ENCODE measurements at regions not wholly inside any gene's neighbourhood (a gene's known extent, or its start where the extent isn't known, plus 50 kb on each side); places are given as distances from the start of the nearest gene placed in this dataset.

- TF ChIP-seq TEAD4 (IDR thresholded peaks at IDR 0.05) (no peak), EP300 (IDR thresholded peaks at IDR 0.05; ENCODE audit: borderline replicate concordance) (no peak), REST (IDR thresholded peaks at IDR 0.05; ENCODE audit: low read depth) (no peak), USF1 (IDR thresholded peaks at IDR 0.05) (no peak), RAD21 (IDR thresholded peaks at IDR 0.05; ENCODE audit: low read depth) (no peak), YY1 (IDR thresholded peaks at IDR 0.05; ENCODE audit: low read depth) (no peak), TCF12 (IDR thresholded peaks at IDR 0.05; ENCODE audit: low read depth) (no peak), MAX (IDR thresholded peaks at IDR 0.05) (no peak), CREB1 (IDR thresholded peaks at IDR 0.05; ENCODE audit: low read depth) (no peak), NFIC (IDR thresholded peaks at IDR 0.05) (no peak), ZBTB7A (IDR thresholded peaks at IDR 0.05; ENCODE audit: low read depth) (no peak), EGR1 (IDR thresholded peaks at IDR 0.05) (no peak), CEBPB (IDR thresholded peaks at IDR 0.05) (no peak), TAF1 (IDR thresholded peaks at IDR 0.05; ENCODE audit: low read depth) (no peak), FOXM1 (IDR thresholded peaks at IDR 0.05; ENCODE audit: borderline replicate concordance, low read depth) (no peak)
These were observed 195.4 kb upstream of the MAMLD1 start for GRCh38 chrX:150167482-150168324.

- TF ChIP-seq CREB1 (IDR thresholded peaks at IDR 0.05; ENCODE audit: low read depth): no peak
These were observed 181.0 kb upstream of the MAMLD1 start for GRCh38 chrX:150182161-150182560.

GRCh38 chrX:150184491-150184890, 178.6 kb upstream of the MAMLD1 start:
- TF ChIP-seq EP300 (IDR thresholded peaks at IDR 0.05; ENCODE audit: borderline replicate concordance) (no peak), TAF1 (IDR thresholded peaks at IDR 0.05; ENCODE audit: low read depth) (no peak), FOXM1 (IDR thresholded peaks at IDR 0.05; ENCODE audit: borderline replicate concordance, low read depth) (no peak), CEBPB (IDR thresholded peaks at IDR 0.05) (no peak), NFIC (IDR thresholded peaks at IDR 0.05) (no peak), TCF12 (IDR thresholded peaks at IDR 0.05; ENCODE audit: low read depth) (no peak), CREB1 (IDR thresholded peaks at IDR 0.05; ENCODE audit: low read depth) (no peak), EGR1 (IDR thresholded peaks at IDR 0.05) (no peak), REST (IDR thresholded peaks at IDR 0.05; ENCODE audit: low read depth) (no peak), RAD21 (IDR thresholded peaks at IDR 0.05; ENCODE audit: low read depth) (no peak), TEAD4 (IDR thresholded peaks at IDR 0.05) (no peak), ZBTB7A (IDR thresholded peaks at IDR 0.05; ENCODE audit: low read depth) (no peak), YY1 (IDR thresholded peaks at IDR 0.05; ENCODE audit: low read depth) (no peak), USF1 (IDR thresholded peaks at IDR 0.05) (no peak), MAX (IDR thresholded peaks at IDR 0.05) (no peak)

- TF ChIP-seq CEBPB (IDR thresholded peaks at IDR 0.05): no peak
- no peak for TF ChIP-seq MAX (IDR thresholded peaks at IDR 0.05)
- no peak for TF ChIP-seq TAF1 (IDR thresholded peaks at IDR 0.05; ENCODE audit: low read depth)
- TF ChIP-seq EGR1 (IDR thresholded peaks at IDR 0.05): no peak
- TF ChIP-seq TCF12 (IDR thresholded peaks at IDR 0.05; ENCODE audit: low read depth): no peak
- no peak for TF ChIP-seq USF1 (IDR thresholded peaks at IDR 0.05)
- no peak for TF ChIP-seq NFIC (IDR thresholded peaks at IDR 0.05)
- no peak for TF ChIP-seq ZBTB7A (IDR thresholded peaks at IDR 0.05; ENCODE audit: low read depth)
- no peak for TF ChIP-seq CREB1 (IDR thresholded peaks at IDR 0.05; ENCODE audit: low read depth)
- no peak for TF ChIP-seq EP300 (IDR thresholded peaks at IDR 0.05; ENCODE audit: borderline replicate concordance)
- no peak for TF ChIP-seq YY1 (IDR thresholded peaks at IDR 0.05; ENCODE audit: low read depth)
- TF ChIP-seq REST (IDR thresholded peaks at IDR 0.05; ENCODE audit: low read depth): no peak
These were observed 177.4 kb upstream of the MAMLD1 start for GRCh38 chrX:150185766-150186165.

Measured in Ishikawa (cell line).